ENCODE measurements at regions not wholly inside any gene's neighbourhood (a gene's known extent, or its start where the extent isn't known, plus 50 kb on each side); places are given as distances from the start of the nearest gene placed in this dataset.

DNA sequence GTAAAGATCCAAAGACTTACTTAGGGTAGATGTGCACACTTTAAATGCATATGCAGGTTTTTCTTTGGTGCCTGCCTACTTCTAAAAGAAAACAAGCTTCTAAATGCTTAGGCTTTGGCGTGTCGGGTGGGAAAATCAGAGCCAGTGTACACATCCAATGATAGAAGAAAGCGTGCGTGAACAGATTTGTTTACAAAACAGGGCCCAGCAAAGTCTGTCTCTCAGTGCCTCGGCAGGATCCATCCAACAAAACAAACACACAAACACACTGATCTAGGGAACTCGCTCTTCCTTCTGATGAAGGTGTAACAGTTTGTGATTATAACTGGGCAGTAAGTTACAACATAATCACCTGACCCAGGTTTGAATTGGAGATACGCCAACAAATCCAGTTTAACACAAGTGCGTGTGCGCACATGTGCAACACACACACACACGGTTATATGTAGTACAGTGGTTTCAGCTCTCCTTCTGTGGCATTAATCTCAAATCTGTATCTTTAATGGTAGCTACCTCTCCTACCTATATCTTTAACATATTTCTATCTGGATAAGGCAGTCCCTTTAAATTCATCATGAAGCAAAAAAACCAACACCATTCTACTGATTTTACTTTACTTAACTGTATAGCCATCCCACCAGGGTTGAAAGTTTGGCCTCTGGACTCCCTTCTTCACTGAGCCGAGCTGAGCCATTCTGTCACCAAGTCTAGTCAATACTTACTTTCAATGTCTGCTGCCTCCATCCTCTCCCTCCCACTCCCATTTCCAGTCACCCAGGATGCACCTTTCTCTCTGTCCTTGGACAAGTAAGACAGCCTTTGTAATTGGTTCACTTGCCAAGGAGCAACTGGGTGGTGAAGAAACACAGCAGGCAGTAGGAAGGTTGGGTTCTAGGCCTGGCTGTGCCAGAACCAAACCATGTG is 184.4 kb upstream of the KLF14 start:
- ChIA-PET POLR2A (interaction anchor here (0.6 kb wide), 1 partner anchor 14 kb away, joined by 4 read pairs; no protein-coding TSS in a partner anchor), CTCF (interaction anchor here (0.8 to 1.3 kb wide), 6 partner anchors 9 to 122 kb away, joined by 3 to 5 read pairs (median 4); no protein-coding TSS in a partner anchor)
- Mint-ChIP-seq H3K4me1 (peaks cover 93% of the 10 kb centered on the region), H3K9me3 (no peaks in the 10 kb centered on the region), H3K27ac (peak overlapping the region; percentile 94), H3K36me3 (ENCODE audit: low read depth) (peaks cover 62% of the 10 kb centered on the region), H3K27me3 (no peaks in the 10 kb centered on the region), H3K4me3 (no peak overlapping the region)
- no peak for DNase-seq

DNA sequence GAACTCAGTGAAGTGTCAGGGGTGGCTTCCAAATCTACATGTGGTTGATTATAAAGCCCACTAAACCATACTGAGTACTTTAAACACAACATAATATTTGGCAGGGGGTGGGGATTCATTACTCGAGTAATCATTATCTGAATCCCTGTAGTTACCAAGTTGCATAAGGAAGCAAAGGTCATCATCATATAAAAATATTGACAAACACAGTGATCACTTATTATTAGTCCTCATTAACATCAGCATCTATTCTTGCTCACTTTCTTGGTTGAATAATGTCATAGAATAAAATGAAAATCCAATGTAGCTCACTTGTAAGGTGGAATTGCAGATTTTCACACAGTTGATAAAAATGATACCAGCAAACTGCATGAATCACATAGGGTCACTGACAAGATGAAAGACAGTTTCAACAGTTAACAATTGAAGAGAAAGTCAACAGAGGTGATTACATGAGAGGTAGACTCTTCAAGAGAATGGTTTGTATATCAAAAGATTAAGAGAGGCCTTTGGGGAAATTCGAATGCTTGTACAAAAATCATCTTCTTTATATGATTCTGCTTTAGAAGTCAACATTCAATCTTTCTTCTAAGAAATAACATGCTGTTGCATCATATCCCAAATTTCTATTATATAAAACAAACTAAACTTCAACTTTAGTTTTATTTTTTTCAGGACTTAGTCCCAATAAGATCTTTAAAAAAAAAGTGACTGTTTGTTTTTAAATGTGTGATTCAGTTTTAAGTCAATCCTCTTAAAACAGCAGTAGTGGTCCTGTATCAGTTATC is 185.5 kb upstream of the KLF14 start:
- no peaks in the 10 kb centered on the region for H3K9me3 Mint-ChIP-seq
- H3K27ac Mint-ChIP-seq = peak overlapping the region; percentile 77
- no peak overlapping the region for H3K4me3 Mint-ChIP-seq
- no peaks in the 10 kb centered on the region for H3K27me3 Mint-ChIP-seq
- ChIA-PET CTCF (interaction anchor here (1.3 kb wide), 1 partner anchor 40 kb away, joined by 4 read pairs; no protein-coding TSS in a partner anchor), POLR2A (no interaction called here)
- H3K4me1 Mint-ChIP-seq = peaks cover 89% of the 10 kb centered on the region
- H3K36me3 Mint-ChIP-seq (ENCODE audit: low read depth) = peaks cover 64% of the 10 kb centered on the region
- no peak for DNase-seq

GRCh38 chr7:130920122-130920521 is 186.1 kb upstream of the KLF14 start:
- POLR2A ChIA-PET = no interaction called here
- CTCF ChIA-PET = no interaction called here
- Mint-ChIP-seq H3K4me3 (no peak overlapping the region), H3K4me1 (peaks cover 89% of the 10 kb centered on the region), H3K27ac (peak overlapping the region; percentile 2), H3K27me3 (no peaks in the 10 kb centered on the region), H3K36me3 (ENCODE audit: low read depth) (peaks cover 65% of the 10 kb centered on the region), H3K9me3 (no peaks in the 10 kb centered on the region)
- no peak for DNase-seq

- H3K36me3 Mint-ChIP-seq (ENCODE audit: low read depth) = peaks cover 62% of the 10 kb centered on the region
- H3K4me3 Mint-ChIP-seq = no peak overlapping the region
- H3K27ac Mint-ChIP-seq = no peak overlapping the region
- no peaks in the 10 kb centered on the region for H3K9me3 Mint-ChIP-seq
- CTCF ChIA-PET = interaction anchor here (0.5 to 2.4 kb wide), 7 partner anchors 8 to 451 kb away, joined by 3 to 9 read pairs (median 5); no protein-coding TSS in a partner anchor
- DNase-seq = no peak
- H3K27me3 Mint-ChIP-seq = no peaks in the 10 kb centered on the region
- H3K4me1 Mint-ChIP-seq = peaks cover 89% of the 10 kb centered on the region
- POLR2A ChIA-PET = interaction anchor here (0.6 kb wide), 1 partner anchor 962 kb away, joined by 7 read pairs; no protein-coding TSS in a partner anchor
Measured at GRCh38 chr7:130921391-130922180, 187.6 kb upstream of the KLF14 start.

DNA sequence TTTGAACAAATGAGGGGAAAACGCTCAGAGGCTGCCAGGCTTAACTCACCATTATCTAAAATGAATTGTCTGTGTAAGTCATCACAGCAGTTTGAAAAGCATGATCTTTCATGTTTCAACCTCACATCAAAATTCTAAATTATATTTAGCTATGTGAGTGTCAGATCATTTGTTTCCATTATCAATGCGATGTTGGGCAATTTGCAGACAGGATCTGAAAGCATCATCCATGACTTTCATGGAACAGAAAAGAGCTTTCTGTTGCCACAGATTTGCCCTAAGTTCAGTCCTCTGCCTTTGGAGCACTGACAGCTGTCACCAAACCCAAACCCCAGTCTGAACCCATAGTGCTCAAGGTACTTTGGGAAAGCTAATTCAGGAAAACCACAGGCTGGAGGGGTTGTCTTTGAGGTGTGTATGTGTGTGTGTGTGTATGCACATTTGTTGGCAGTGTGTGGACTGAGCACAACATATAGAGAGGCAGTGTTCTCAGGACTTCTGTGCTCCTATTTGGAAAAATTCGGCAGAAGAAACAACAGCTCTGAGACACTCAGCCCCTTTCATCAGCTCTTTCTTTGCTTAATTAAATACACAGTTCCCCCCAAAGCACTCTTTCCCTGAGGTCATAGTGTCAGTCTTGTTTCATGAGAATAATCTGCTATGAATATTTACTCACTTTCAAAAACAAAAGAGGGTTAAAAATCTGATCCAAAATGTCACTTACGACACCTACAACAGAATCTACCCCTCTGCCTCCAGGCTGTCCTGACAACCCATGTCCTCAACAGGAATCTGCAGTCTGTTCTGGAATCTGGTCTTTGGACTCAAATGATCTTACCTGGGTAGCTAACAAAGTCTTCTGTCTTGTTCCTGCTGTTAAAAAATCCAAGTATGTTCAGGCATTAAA is 188.5 kb upstream of the KLF14 start:
- Mint-ChIP-seq H3K9me3 (no peaks in the 10 kb centered on the region), H3K27ac (peak overlapping the region; percentile 75), H3K27me3 (no peaks in the 10 kb centered on the region), H3K4me3 (no peak overlapping the region), H3K4me1 (peaks cover 91% of the 10 kb centered on the region), H3K36me3 (ENCODE audit: low read depth) (peaks cover 64% of the 10 kb centered on the region)
- POLR2A ChIA-PET = interaction anchor here (0.6 kb wide), 1 partner anchor 963 kb away, joined by 7 read pairs; no protein-coding TSS in a partner anchor
- CTCF ChIA-PET = interaction anchor here (0.6 to 2.4 kb wide), 7 partner anchors 9 to 98 kb away, joined by 3 to 9 read pairs (median 5); no protein-coding TSS in a partner anchor
- DNase-seq = no peak

- H3K27ac Mint-ChIP-seq = peak overlapping the region; percentile 58
- H3K4me3 Mint-ChIP-seq = no peak overlapping the region
- H3K9me3 Mint-ChIP-seq = no peaks in the 10 kb centered on the region
- H3K36me3 Mint-ChIP-seq (ENCODE audit: low read depth) = peaks cover 66% of the 10 kb centered on the region
- ChIA-PET CTCF (interaction anchor here (1.6 to 1.8 kb wide), 2 partner anchors 8 to 11 kb away, joined by 4 to 8 read pairs; no protein-coding TSS in a partner anchor), POLR2A (no interaction called here)
- H3K27me3 Mint-ChIP-seq = no peaks in the 10 kb centered on the region
- DNase-seq = no peak
- H3K4me1 Mint-ChIP-seq = peaks cover 91% of the 10 kb centered on the region
Measured at GRCh38 chr7:130923365-130923764, 189.4 kb upstream of the KLF14 start.

DNA sequence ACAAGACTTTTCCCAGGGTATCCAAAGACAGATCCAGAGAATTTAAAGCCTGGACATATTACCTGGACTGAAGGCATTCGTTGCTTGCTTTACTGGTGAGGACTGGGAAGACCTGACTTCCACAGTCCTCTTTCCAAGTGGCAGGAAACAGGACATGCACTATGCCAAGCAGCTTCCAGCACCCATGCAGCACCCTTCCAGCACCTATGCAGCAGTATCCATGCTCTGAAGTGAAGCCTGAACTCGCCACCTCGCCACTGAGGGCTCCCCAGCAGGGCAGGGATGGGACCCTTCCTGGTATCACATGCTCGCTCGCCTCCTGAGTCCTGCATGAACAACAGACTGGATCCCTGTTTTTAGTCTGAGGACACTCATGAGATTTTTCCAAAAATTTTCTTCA is 189.9 kb upstream of the KLF14 start:
- DNase-seq = no peak
- H3K4me1 Mint-ChIP-seq = peaks cover 89% of the 10 kb centered on the region
- no peak overlapping the region for H3K27ac Mint-ChIP-seq
- no peaks in the 10 kb centered on the region for H3K27me3 Mint-ChIP-seq
- CTCF ChIA-PET = interaction anchor here (1.0 to 1.8 kb wide), 3 partner anchors 9 to 27 kb away, joined by 3 to 6 read pairs (median 4); no protein-coding TSS in a partner anchor
- POLR2A ChIA-PET = no interaction called here
- H3K4me3 Mint-ChIP-seq = no peak overlapping the region
- H3K9me3 Mint-ChIP-seq = no peaks in the 10 kb centered on the region
- H3K36me3 Mint-ChIP-seq (ENCODE audit: low read depth) = peaks cover 62% of the 10 kb centered on the region

GRCh38 chr7:130925136-130925794 is 191.3 kb upstream of the KLF14 start:
- CTCF ChIA-PET = interaction anchor here (1.1 to 1.4 kb wide), 3 partner anchors 11 to 28 kb away, joined by 3 to 7 read pairs (median 6); no protein-coding TSS in a partner anchor
- peaks cover 59% of the 10 kb centered on the region for H3K36me3 Mint-ChIP-seq (ENCODE audit: low read depth)

GRCh38 chr7:130926001-130926691 is 192.1 kb upstream of the KLF14 start:
- ChIA-PET CTCF (interaction anchor here (0.6 to 1.3 kb wide), 6 partner anchors 12 to 109 kb away, joined by 3 to 7 read pairs (median 3); no protein-coding TSS in a partner anchor), POLR2A (interaction anchor here (0.6 kb wide), 1 partner anchor 34 kb away, joined by 5 read pairs; no protein-coding TSS in a partner anchor)
- Mint-ChIP-seq H3K4me3 (peak overlapping the region; percentile 21), H3K9me3 (no peaks in the 10 kb centered on the region), H3K27ac (peak overlapping the region; percentile 87), H3K36me3 (ENCODE audit: low read depth) (peaks cover 59% of the 10 kb centered on the region), H3K4me1 (peaks cover 88% of the 10 kb centered on the region), H3K27me3 (no peaks in the 10 kb centered on the region)
- peak; percentile 39 for DNase-seq

More at GRCh38 chr7:130925136-130925794, 191.3 kb upstream of the KLF14 start:
- POLR2A ChIA-PET = no interaction called here
- Mint-ChIP-seq H3K27me3 (no peaks in the 10 kb centered on the region), H3K9me3 (no peaks in the 10 kb centered on the region), H3K4me1 (peaks cover 88% of the 10 kb centered on the region), H3K27ac (peak overlapping the region; percentile 87), H3K4me3 (no peak overlapping the region)
- no peak for DNase-seq

DNA sequence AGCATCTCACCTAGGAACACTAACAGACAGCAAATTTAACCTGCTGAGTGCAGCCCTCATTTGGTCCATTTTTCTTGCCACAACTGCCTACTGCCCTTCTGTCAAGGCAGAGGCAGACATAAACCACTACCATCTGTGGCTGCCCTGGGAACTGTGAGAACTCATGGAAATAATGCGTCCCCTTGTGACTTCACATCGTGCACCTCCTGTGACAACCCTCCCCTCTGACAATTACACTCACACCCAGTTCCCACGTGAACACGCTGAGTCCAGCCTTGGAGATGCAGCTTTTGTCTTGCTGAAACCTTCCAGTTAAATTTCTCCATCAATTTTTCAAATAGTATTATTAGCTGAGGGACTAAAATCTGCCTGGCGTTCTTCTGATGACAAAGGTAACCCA is 193.1 kb upstream of the KLF14 start:
- Mint-ChIP-seq H3K9me3 (no peaks in the 10 kb centered on the region), H3K36me3 (ENCODE audit: low read depth) (peaks cover 59% of the 10 kb centered on the region), H3K27ac (peak overlapping the region; percentile 87), H3K27me3 (no peaks in the 10 kb centered on the region), H3K4me3 (peak overlapping the region; percentile 22), H3K4me1 (peaks cover 88% of the 10 kb centered on the region)
- CTCF ChIA-PET = interaction anchor here (0.7 to 1.6 kb wide), 3 partner anchors 9 to 30 kb away, joined by 3 to 6 read pairs (median 3); no protein-coding TSS in a partner anchor
- no peak for DNase-seq
- POLR2A ChIA-PET = no interaction called here

All from activated CD4-positive, alpha-beta T cell treated with anti-CD3 and anti-CD28 coated beads, Interleukin-2, amount 10 ng/mL, durations not matched to agents 7 days and 5 days (primary cell).